Epidermal melanocyte (primary cell): ENCODE measurements at regions not wholly inside any gene's neighbourhood (a gene's known extent, or its start where the extent isn't known, plus 50 kb on each side); places are given as distances from the start of the nearest gene placed in this dataset.
A peak's percentile ranks its signal among the peaks of the same experiment; 100 is the strongest.
"Not testable (repeated sequence)": the region's sequence is repeated elsewhere in the genome, so short reads cannot be mapped to it uniquely, and the experiment has no call there.

ENCODE experiments used
- DNase-seq: peaks from one replicate; pipeline ENCODE4 v3.0.0; 2011; ENCODE audit warnings: low spot score; ENCODE audit not compliant: insufficient read length

DNA sequence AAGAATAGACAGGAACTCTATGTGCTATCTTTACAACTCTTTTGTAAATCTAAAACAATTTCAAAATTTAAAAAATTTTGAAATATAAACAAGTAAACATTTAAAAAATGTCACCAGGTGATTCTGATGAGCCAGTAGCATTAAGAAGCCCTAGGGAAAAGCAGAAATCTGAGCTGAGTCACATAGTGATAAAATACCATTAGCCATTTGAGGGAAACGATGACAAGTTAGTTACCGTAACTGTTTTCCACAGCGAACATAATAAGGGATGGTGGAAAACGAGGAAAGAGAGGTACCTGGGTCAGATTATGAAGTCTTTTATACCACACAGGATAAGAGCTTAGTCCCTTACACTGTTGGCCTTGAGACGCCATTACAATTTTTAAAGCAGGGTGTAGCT is 55.5 kb downstream of the PRR15 start:
- no peak for DNase-seq

DNA sequence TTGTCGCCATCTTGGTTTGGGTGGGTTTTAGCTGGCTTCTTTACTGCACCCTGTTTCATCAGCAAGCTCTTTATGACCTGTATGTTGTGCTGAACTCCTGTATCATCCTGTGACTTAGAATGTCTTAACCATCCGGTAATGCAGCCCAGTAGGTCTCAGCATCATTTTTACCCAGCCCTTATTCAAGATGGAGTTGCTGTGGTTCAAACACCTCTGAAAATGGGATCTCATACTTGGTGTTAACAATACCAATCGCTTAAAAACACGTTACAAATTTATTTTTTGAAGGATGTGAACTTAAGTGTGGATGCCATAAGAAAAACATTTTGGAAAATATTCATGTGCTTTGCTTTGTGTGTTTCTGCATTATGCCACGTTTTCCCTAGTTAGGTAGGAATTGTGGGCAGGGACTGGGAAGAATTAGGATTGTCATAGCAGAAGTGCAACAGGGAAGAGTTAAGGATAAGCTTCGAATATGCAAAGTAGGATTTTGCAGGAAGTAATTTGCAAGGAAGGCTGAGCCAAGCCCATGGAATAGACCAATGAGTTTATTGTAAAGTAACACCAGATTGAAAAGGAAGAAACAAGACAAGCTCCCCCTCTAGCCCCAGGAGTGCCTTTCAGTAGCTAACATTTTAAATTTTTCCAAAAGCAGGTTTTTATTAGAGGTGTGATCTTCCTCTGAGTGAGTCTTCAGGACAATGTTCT is 56.4 kb downstream of the PRR15 start:
- DNase-seq, result no peak

- no peak for DNase-seq
Measured at GRCh38 chr7:29620556-29620930, 56.9 kb downstream of the PRR15 start.

DNA sequence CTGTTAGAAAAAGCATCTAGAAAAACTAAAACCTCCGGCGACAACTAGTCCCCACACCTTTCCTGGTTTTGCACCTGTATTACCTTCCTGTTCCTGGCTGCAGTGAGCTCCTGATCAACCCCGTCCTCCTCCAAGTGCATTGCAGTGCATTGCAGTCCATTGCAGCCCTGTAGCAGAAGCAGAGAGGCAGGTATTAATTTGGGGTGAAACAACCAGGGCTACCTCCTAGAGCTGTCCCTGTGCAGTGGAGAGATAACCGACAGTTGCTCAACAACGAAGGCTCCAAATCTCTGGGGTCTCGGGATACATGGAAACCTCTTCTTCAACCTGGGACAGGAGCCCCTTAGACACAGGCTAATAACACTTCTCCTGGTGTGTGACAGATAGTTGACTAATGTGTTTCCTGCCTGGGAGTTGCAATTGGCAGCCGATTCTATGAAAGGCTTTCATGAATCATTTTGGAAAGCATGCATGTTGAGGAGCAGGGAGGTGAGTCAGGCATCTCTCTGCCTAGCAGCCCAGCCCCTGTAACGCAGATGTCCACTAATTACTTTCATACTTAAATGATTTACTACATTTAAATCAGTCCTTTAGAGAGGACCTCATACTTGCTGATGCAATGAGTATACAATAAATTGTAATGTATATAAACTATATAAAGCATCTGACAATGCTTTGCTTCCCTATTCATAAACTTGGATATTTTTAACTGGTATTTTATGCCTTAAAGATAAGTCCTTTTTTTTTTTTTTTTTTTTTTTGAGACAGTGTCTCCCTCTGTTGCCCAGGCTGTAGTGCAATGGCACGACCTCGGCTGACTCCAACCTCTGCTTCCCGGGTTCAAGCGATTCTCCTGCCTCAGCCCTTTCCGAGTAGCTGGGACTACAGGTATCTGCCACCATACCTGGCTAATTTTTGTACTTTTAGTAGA is 59.0 kb downstream of the PRR15 start:
- DNase-seq, result peak; percentile 79

- DNase-seq, result no peak
Measured at GRCh38 chr7:29623973-29624372, 60.3 kb downstream of the PRR15 start.

GRCh38 chr7:29626730-29627129 is 63.1 kb downstream of the PRR15 start:
- DNase-seq, result no peak

DNA sequence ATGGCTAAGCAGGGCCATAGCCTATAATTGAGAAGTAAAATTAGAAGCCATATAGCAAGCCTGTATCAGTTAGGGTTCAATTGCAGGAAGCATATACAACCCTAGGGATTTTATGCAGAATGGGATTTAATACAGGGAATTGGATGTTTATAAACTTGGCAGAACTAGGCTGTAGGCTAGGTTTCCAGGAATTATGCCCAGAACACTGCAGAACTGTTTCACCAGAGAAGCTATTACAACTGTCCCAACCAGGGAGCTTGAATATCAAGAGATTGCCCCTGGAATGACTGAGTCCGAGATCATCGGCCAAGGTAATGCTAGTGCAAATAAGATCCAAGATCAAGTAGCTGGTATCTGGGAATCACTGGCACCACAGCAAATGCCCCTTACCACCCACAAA is 64.0 kb downstream of the PRR15 start:
- no peak for DNase-seq

DNA sequence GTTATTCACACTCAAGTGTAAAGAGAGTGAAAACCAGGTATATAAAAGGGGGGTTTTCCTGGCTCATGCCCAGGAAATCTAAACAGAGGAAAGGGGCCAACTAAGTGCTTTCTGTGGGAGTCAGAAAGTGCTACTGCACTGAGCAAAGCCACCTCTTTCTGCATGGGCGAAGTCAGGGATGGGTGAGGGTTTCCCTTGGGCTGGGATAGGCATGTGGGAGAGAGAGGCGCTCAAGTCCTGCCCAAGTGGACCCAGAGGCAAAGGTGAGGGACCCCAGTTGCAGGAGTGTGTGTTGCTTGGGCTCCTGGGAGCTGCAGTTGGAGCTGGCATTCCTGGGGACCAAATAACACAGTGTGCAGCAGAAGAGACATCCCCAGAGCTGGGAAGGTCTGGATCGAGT is 65.9 kb downstream of the PRR15 start:
- no peak for DNase-seq

DNA sequence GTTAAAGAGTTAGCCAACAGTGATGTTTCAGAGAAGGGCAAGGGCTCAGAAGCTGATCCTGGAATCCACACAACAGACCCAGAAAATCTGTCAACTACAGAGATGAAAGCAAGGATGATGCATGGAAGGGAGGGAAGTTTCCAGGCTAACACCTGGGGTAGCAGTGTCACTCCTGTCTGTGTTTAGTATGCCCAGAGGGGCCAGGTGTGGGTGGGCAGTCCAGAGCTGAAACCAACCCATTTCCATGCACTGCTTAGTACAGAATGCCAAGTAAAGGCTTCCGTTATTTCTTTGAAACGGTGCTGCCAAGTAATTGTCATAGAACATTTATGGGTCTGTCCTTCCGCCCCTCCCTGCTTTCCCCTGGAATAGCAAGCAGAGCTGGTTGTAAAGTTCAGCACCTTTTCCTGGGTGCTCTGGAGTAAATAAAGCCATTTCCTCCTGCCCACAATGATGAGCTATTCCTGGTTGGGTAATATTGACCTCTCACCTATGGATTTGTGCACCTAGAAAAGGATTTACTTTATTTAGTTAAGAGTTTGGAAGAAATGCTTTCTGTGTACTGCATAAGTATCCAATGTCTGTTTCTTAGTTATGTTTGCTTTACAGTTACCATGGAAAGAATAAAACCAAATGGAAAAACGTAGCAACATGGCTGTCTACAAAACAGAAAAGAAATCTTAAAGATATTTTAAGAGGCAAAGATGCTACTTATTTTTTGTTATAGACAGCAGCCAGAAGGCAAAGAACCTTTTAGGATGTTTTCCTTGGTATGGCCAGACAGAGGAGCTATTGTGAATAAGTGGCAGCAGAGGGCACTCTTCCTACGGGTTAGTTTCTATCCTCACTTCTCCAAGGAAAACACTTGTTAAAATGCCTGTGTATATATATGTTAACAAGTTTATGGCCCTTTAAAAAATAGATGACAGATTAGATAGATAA is 71.7 kb downstream of the PRR15 start:
- DNase-seq, result not testable (repeated sequence)

GRCh38 chr7:29636009-29636351 is 72.3 kb downstream of the PRR15 start:
- no peak for DNase-seq

- no peak for DNase-seq
Measured at GRCh38 chr7:29637374-29637773, 73.7 kb downstream of the PRR15 start.

DNA sequence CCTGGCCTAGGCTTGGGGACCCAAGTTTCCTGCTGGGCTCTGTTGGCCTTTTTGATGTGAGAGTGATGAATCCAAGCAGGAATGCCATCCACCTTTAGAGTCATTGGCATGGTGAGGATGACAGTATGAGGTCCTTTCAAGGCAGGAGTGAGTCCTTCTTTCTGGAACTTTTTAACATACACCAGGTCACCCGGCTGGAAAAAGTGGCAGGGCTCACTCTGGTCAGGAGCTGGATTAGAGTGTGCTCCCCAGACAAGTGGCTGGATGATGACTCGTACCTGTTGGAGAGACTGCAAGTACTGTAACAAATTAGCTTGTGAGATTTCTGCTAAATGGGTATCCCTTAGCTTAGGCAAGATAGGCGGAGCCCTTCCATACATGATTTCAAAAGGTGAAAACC is 75.2 kb downstream of the PRR15 start:
- not testable (repeated sequence) for DNase-seq

GRCh38 chr7:29639386-29639785 is 75.8 kb downstream of the PRR15 start:
- DNase-seq, result no peak

DNA sequence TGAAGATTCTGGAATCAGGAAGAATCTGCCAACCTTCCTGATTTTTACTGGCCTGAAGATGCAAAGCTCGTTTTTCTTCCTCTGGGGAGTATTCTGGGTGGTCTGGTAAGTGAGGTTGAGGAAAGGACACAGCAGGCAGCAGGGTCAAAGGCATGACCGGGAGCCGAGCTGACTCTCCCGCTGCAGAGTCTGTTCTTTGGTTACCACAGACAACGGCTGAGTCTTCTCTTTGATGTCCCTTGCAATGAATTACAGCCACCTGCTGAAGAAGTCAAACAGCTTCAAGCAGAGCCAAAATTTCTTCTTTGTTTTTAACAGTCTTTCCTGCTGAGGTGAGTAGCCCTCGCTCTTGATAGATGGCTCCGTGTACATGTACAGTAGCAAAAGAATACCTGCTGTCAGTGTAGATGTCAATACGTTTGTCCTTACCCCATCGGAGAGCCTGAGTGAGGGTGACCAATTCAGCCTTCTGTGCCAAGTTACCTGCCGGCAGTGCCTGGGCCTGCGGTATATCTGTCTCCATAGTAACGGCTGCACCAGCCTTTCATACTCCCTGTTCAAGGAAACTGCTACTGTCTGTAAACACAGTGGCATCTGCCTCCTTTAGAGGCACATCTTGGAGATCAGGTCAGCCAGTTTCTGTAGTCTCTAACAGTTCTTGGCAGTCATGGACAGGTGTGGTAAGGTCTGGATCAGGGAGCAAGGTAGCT is 76.4 kb downstream of the PRR15 start:
- DNase-seq, result no peak

- DNase-seq, result no peak
Measured at GRCh38 chr7:29641651-29642050, 78.0 kb downstream of the PRR15 start.

DNA sequence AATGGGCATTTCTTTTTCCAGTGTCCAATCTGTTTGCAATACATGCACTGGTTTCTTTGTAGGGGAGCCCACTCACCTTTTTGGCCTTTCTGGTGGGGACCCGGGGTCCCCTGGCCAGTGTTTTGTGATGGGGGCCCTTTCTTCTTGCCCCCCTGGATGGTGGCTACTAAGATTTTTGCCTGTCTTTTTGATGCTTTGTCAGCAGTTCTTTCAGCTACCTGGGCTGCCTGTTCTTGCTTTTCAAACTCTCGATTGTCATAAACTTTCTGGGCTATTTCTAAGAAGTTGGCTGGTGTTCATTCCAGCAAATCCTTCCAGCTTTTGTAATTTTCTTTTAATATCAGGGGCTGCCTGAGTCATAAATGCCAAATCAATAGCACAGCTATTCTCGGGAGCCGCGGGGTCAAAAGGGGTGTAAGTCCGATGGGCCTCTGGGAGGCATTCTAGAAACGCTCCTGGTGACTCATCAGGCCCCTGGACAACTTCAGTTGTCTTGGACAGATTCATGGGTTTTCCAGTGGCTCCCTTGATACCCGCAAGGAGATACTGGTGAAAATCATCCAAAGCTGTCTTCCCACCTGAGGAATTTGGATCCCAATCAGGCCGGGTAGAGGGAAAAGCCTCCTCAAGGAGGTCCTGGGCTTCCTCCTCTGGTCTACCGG is 79.0 kb downstream of the PRR15 start:
- DNase-seq, result no peak

DNA sequence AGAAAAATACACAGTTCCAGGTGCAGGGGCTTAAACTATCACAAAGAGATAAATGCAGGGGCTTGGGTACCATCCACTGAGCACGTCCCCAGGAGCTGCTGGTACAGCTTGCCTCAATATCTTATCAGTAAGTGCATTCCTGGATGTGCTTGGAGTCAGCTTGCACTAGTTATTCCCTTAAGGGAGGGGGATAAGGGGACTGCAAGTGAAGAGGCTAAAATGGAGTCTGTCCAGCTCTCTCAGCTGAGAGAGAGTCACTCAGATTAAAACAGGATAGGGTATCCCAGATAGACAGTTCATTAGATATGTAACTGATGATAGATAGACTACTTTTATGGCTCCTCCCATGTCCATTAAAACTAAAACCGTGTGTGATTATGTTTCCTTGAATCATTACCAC is 82.5 kb downstream of the PRR15 start:
- not testable (repeated sequence) for DNase-seq

DNA sequence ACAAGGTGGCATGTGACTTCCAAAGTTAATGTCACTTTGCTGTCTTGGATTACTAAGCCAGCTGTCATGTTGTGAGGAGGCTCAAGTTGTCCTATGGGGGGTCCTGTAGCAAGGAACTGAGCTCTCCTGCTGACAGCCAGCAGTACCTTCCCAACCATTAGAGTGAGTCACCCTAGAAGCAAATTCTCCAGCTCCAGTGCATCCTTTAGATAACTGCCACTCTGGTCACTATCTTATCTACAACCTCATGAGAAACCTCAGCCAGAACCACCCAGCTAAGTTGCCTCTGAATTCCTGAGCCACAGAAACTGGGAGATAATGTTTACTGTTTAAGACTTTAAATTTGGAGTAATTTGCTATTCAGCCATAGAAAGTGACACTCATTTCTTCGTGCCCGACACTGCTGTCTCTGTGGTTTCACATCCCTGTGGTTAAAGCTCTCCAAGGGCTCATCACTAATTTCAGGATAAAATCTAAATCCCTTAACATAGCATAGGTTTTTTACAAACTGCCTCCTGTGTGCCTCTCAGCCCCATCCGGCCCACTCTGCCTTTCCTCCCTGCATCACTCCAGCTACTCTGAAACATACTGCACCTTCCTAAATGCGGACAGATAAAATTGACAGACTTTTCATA is 83.5 kb downstream of the PRR15 start:
- DNase-seq, result no peak

DNA sequence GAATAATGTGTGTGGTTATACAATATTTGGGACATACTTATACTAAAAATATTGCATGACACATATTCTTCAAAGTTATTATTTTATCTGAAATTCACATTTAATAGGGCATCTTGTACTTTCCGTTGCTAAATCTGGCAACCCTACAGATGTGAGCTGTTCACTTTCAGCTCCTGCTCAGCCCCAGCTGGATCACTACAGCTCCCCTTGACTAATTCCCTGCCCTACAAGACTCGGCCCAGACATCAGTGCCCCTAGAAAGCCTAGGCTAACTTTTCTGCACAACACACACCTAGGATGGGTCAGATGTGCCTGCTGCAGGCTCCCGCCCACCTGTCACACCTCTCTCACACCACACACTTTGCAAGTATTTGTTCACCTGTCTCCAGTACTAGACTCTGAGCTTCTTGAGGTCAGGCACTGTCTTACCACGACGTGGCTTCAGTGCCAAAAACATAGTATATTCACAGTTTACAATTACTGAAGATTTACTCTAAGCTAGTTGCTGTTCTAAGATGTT is 84.1 kb downstream of the PRR15 start:
- not testable (repeated sequence) for DNase-seq
